ENCODE measurements at regions not wholly inside any gene's neighbourhood (a gene's known extent, or its start where the extent isn't known, plus 50 kb on each side); places are given as distances from the start of the nearest gene placed in this dataset.

DNA sequence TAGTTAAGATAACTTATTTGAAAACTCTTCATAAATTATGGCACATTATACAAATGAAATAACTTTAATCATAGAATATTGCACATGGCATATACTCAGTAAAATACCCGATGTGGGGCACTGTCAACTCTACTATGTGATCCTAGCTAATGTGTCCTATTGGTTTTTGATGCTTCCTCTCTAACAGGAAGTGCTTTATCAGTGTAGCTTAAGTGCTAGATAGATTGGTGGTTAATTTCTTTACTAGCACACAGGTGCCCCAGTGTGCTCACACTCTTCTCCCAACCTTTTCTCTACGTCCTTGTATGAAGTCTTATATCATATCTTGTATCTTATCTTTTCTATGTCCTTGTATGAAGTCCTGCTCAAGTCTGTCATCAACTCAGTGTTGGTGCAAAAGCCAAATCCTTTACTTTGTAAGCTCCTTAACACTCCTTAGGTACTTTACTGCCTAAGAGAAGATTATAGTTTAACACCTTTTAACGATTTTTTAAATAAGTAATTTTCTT lies 358.9 kb downstream of the CENPW start (continued):
- no peak for TF ChIP-seq CREB1 (CRISPR knock-in tag; IDR thresholded peaks at IDR 0.05)
- TF ChIP-seq, protein P1, sequence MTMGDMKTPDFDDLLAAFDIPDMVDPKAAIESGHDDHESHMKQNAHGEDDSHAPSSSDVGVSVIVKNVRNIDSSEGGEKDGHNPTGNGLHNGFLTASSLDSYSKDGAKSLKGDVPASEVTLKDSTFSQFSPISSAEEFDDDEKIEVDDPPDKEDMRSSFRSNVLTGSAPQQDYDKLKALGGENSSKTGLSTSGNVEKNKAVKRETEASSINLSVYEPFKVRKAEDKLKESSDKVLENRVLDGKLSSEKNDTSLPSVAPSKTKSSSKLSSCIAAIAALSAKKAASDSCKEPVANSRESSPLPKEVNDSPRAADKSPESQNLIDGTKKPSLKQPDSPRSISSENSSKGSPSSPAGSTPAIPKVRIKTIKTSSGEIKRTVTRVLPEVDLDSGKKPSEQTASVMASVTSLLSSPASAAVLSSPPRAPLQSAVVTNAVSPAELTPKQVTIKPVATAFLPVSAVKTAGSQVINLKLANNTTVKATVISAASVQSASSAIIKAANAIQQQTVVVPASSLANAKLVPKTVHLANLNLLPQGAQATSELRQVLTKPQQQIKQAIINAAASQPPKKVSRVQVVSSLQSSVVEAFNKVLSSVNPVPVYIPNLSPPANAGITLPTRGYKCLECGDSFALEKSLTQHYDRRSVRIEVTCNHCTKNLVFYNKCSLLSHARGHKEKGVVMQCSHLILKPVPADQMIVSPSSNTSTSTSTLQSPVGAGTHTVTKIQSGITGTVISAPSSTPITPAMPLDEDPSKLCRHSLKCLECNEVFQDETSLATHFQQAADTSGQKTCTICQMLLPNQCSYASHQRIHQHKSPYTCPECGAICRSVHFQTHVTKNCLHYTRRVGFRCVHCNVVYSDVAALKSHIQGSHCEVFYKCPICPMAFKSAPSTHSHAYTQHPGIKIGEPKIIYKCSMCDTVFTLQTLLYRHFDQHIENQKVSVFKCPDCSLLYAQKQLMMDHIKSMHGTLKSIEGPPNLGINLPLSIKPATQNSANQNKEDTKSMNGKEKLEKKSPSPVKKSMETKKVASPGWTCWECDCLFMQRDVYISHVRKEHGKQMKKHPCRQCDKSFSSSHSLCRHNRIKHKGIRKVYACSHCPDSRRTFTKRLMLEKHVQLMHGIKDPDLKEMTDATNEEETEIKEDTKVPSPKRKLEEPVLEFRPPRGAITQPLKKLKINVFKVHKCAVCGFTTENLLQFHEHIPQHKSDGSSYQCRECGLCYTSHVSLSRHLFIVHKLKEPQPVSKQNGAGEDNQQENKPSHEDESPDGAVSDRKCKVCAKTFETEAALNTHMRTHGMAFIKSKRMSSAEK (CRISPR knock-in tag; IDR thresholded peaks at IDR 0.05; ENCODE audit: borderline replicate concordance): no peak

- Mint-ChIP-seq H3K27me3 (ENCODE audit: low read depth) (no peaks in the 10 kb centered on the region), H3K4me3 (no peak overlapping the region), H3K36me3 (no peaks in the 10 kb centered on the region), H3K9me3 (no peaks in the 10 kb centered on the region), H3K27ac (no peak overlapping the region), H3K4me1 (no peaks in the 10 kb centered on the region)
- no peak for TF ChIP-seq EMX1 (CRISPR knock-in tag; IDR thresholded peaks at IDR 0.05)
- no peak for TF ChIP-seq TEAD4 (CRISPR knock-in tag; IDR thresholded peaks at IDR 0.05)
- TF ChIP-seq, protein P2, sequence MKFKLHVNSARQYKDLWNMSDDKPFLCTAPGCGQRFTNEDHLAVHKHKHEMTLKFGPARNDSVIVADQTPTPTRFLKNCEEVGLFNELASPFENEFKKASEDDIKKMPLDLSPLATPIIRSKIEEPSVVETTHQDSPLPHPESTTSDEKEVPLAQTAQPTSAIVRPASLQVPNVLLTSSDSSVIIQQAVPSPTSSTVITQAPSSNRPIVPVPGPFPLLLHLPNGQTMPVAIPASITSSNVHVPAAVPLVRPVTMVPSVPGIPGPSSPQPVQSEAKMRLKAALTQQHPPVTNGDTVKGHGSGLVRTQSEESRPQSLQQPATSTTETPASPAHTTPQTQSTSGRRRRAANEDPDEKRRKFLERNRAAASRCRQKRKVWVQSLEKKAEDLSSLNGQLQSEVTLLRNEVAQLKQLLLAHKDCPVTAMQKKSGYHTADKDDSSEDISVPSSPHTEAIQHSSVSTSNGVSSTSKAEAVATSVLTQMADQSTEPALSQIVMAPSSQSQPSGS (CRISPR knock-in tag; IDR thresholded peaks at IDR 0.05; ENCODE audit: borderline replicate concordance, low read depth): no peak
- no peak for TF ChIP-seq TP53 (CRISPR knock-in tag; IDR thresholded peaks at IDR 0.05)
- TF ChIP-seq ZNF263 (CRISPR knock-in tag; IDR thresholded peaks at IDR 0.05; ENCODE audit: low read depth): no peak
- no peak for TF ChIP-seq NR2C2 (CRISPR knock-in tag; IDR thresholded peaks at IDR 0.05)
- TF ChIP-seq, protein P3, sequence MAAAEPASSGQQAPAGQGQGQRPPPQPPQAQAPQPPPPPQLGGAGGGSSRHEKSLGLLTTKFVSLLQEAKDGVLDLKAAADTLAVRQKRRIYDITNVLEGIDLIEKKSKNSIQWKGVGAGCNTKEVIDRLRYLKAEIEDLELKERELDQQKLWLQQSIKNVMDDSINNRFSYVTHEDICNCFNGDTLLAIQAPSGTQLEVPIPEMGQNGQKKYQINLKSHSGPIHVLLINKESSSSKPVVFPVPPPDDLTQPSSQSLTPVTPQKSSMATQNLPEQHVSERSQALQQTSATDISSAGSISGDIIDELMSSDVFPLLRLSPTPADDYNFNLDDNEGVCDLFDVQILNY (CRISPR knock-in tag; IDR thresholded peaks at IDR 0.05): no peak
- no peak for TF ChIP-seq HMGXB4 (CRISPR knock-in tag; IDR thresholded peaks at IDR 0.05)
- TF ChIP-seq GRHL2 (CRISPR knock-in tag; IDR thresholded peaks at IDR 0.05; ENCODE audit: insufficient replicate concordance, severe bottlenecking): no peak
- TF ChIP-seq CREB1 (CRISPR knock-in tag; IDR thresholded peaks at IDR 0.05): no peak
- TF ChIP-seq CREM (CRISPR knock-in tag; IDR thresholded peaks at IDR 0.05): no peak
- TF ChIP-seq GABPB1 (CRISPR knock-in tag; IDR thresholded peaks at IDR 0.05): no peak
- no peak for TF ChIP-seq ZNF416 (CRISPR knock-in tag; IDR thresholded peaks at IDR 0.05)
- no peak for TF ChIP-seq MYBL2 (CRISPR knock-in tag; IDR thresholded peaks at IDR 0.05)
- no peak for TF ChIP-seq FOXP1 (CRISPR knock-in tag; IDR thresholded peaks at IDR 0.05; ENCODE audit: borderline replicate concordance)
- no peak for DNase-seq (ENCODE audit: low spot score)
- POLR2A ChIA-PET: no interaction called here
- no peak for ATAC-seq
- CTCF ChIA-PET: no interaction called here
These were observed 362.0 kb downstream of the CENPW start for GRCh38 chr6:126701676-126702560.

All from WTC11 (cell line).